ENCODE measurements at regions not wholly inside any gene's neighbourhood (a gene's known extent, or its start where the extent isn't known, plus 50 kb on each side); places are given as distances from the start of the nearest gene placed in this dataset.

GRCh38 chr13:91042870-91043269 lies 304.6 kb upstream of the MIR17HG start (continued):
- TF ChIP-seq CTCF (IDR thresholded peaks at IDR 0.05; ENCODE audit: low read depth, low read length, missing input control), result no peak

GRCh38 chr13:91045351-91046034 lies 302.0 kb upstream of the MIR17HG start:
- H3K9me3 ChIP-seq (ENCODE audit: control insufficient read depth in 4 of 4, low read length in 3 of 4), result no peaks in the 10 kb centered on the region
- TF ChIP-seq CTCF (IDR thresholded peaks at IDR 0.05; ENCODE audit: low read depth, low read length, missing input control), result peak; percentile 12
- TF ChIP-seq RXRA (IDR thresholded peaks at IDR 0.05), result no peak
- TF ChIP-seq RAD21 (IDR thresholded peaks at IDR 0.05), result peak; percentile 35 to 63
- WGBS, result 47% methylated on average over 5 of the region's 5 CpGs
- H3K4me1 ChIP-seq (ENCODE audit: control insufficient read depth in 4 of 4, insufficient read depth in 4 of 4, low read length in 3 of 4), result no peaks in the 10 kb centered on the region
- no peak for DNase-seq (ENCODE audit: low spot score)
- H3K36me3 ChIP-seq (ENCODE audit: control insufficient read depth in 4 of 4, insufficient read depth in 3 of 4, low read depth in 1 of 4, low read length in 3 of 4), result no peaks in the 10 kb centered on the region
- no peak overlapping the region for H3K4me3 ChIP-seq (ENCODE audit: low read depth in 1 of 3, low read length in 3 of 3)
- no peak overlapping the region for H3K9ac ChIP-seq (ENCODE audit: low read depth in 1 of 2, low read length in 2 of 2)
- H3K27me3 ChIP-seq (ENCODE audit: control insufficient read depth in 4 of 4, insufficient read depth in 4 of 4, low read length in 3 of 4), result no peaks in the 10 kb centered on the region
- no peak overlapping the region for H3K27ac ChIP-seq (ENCODE audit: low read depth in 1 of 2, low read length in 2 of 2)

GRCh38 chr13:91046715-91047327 lies 300.7 kb upstream of the MIR17HG start:
- H3K4me1 ChIP-seq (ENCODE audit: control insufficient read depth in 4 of 4, insufficient read depth in 4 of 4, low read length in 3 of 4), result no peaks in the 10 kb centered on the region
- 51% methylated on average over 4 of the region's 4 CpGs for WGBS
- no peak for TF ChIP-seq MAX (IDR thresholded peaks at IDR 0.05)
- no peak for TF ChIP-seq YY1 (IDR thresholded peaks at IDR 0.05)
- no peak for TF ChIP-seq TAF1 (conservative IDR thresholded peaks at IDR 0.05)
- no peak for TF ChIP-seq HNF4G (IDR thresholded peaks at IDR 0.05)
- TF ChIP-seq GABPA (IDR thresholded peaks at IDR 0.05 in 1 of 2, conservative IDR thresholded peaks at IDR 0.05 in 1 of 2), result no peak
- TF ChIP-seq NR2F2 (IDR thresholded peaks at IDR 0.05), result no peak
- no peak for TF ChIP-seq ZBTB33 (IDR thresholded peaks at IDR 0.05)
- H3K27ac ChIP-seq (ENCODE audit: low read depth in 1 of 2, low read length in 2 of 2), result no peak overlapping the region
- H3K36me3 ChIP-seq (ENCODE audit: control insufficient read depth in 4 of 4, insufficient read depth in 3 of 4, low read depth in 1 of 4, low read length in 3 of 4), result no peaks in the 10 kb centered on the region
- no peaks in the 10 kb centered on the region for H3K9me3 ChIP-seq (ENCODE audit: control insufficient read depth in 4 of 4, low read length in 3 of 4)
- no peak overlapping the region for H3K4me3 ChIP-seq (ENCODE audit: low read depth in 1 of 3, low read length in 3 of 3)
- DNase-seq (ENCODE audit: low spot score), result no peak
- H3K9ac ChIP-seq (ENCODE audit: low read depth in 1 of 2, low read length in 2 of 2), result no peak overlapping the region
- no peaks in the 10 kb centered on the region for H3K27me3 ChIP-seq (ENCODE audit: control insufficient read depth in 4 of 4, insufficient read depth in 4 of 4, low read length in 3 of 4)

Measured in liver (tissue), 8 donors.